Heart right ventricle (tissue), 16 donors: ENCODE measurements at regions not wholly inside any gene's neighbourhood (a gene's known extent, or its start where the extent isn't known, plus 50 kb on each side); places are given as distances from the start of the nearest gene placed in this dataset.

ENCODE experiments used
- ATAC-seq, 8 donors: fragments of 200-7000 bp; cut with Tn5 transposase; one replicate each; pipeline ENCODE4 v1.9.1; 2020; ENCODE audit warnings: mild to moderate bottlenecking in 8 of 8, moderate library complexity in 8 of 8, moderate number of reproducible peaks in 1 of 8
- DNase-seq, 2 donors: peaks; one replicate each; pipeline ENCODE4 v3.0.0-alpha.2; 2020
- H3K27ac ChIP-seq, 10 donors: fragments of 200-600 bp; sonication (generic) in 2 of 10; one replicate each; pipeline versions ENCODE4 v1.5.0 to v1.8.0; 2020 to 2022; ENCODE audit warnings: mild to moderate bottlenecking in 3 of 10
- H3K27me3 ChIP-seq, 7 donors: fragments of 200-600 bp; one replicate each; pipeline ENCODE4 v1.8.0; 2021 to 2022; ENCODE audit warnings: mild to moderate bottlenecking in 2 of 7
- H3K36me3 ChIP-seq, 9 donors: fragments of 200-600 bp; sonication (generic) in 1 of 9; one replicate each; pipeline versions ENCODE4 v1.5.0 to v1.8.0; 2020 to 2022; ENCODE audit warnings: mild to moderate bottlenecking in 2 of 9
- H3K4me1 ChIP-seq, 9 donors: fragments of 200-600 bp; sonication (generic) in 1 of 9; one replicate each; pipeline versions ENCODE4 v1.5.0 to v1.8.0; 2020 to 2022; ENCODE audit warnings: mild to moderate bottlenecking in 4 of 9
- H3K4me3 ChIP-seq, 10 donors: fragments of 200-600 bp; sonication (generic) in 2 of 10; one replicate each; pipeline versions ENCODE4 v1.5.0 to v1.8.0; 2020 to 2022; ENCODE audit warnings: mild to moderate bottlenecking in 7 of 10, moderate library complexity in 2 of 10
- H3K9me3 ChIP-seq, 11 donors: fragments of 200-600 bp in 10 of 11; sonication (generic) in 2 of 11; one replicate each; pipeline versions ENCODE4 v1.5.0 to v1.8.0; 2013 to 2022; ENCODE audit warnings: mild to moderate bottlenecking in 2 of 11, control low read depth in 1 of 11, moderate library complexity in 1 of 11
- CTCF ChIP-seq, 9 donors: fragments of 200-600 bp; sonication (generic) in 2 of 9; IDR thresholded peaks; one replicate each; pipeline versions ENCODE4 v1.5.0 to v1.8.0; 2021 to 2022; ENCODE audit warnings: antibody characterized with exemption in 9 of 9, mild to moderate bottlenecking in 5 of 9, moderate library complexity in 1 of 9
- WGBS, 2 donors: extraction: QIAGEN DNeasy Blood & Tissue Kit; methylation state at CpG; one replicate each; pipeline ENCODE4 v1.1.7; 2013; ENCODE audit warnings: inconsistent platforms in 1 of 2; 5-methylcytosine and 5-hydroxymethylcytosine counted together
- intact Hi-C, 10 donors: fragments of 100-400 bp; cut with DNase I; formaldehyde crosslinking; loops; one replicate each; pipeline versions ENCODE4 v1.11.1 to v1.14.2; 2022
- donor health status: Arrhythmogenic right ventricular cardiomyopathy.
- donor health status: ischemic (EF 13 %, LVEDD 7.1; RV severe dilation, severe dysfunction).
- donor health status: healthy with polysubstance abuse.
- donor health status: DM: no; HTN: yes; CAD: no.
- donor health status: DM: no; HTN: no; CAD: no.
- donor health status: ischemic (EF 25% LVEDD 6.9; RV normal size, moderate dysfunction).
- donor health status: ischemic (EF 25% LVEDD 5.7; RV mildly dilated, moderate dysfunction).
- donor health status: healthy.
- donor health status: DM: yes; HTN: yes; CAD: no.
- donor health status: Ischemic cardiomyopathy.
- donor health status: ischemic (EF 35%, LVEDD 5.7; RV mildly dilated, moderate dysfunction).
- donor health status: nonischemic (EF 11% LVEDD 7.7; RV severe dilation, severe dysfunction).
- donor health status: DM: yes; HTN: yes; CAD: no.
- donor health status: PGD.
- donor health status: ischemic (EF 29% LVEDD 5.4; RV normal size, mild dysfunction).
- donor health status: nonischemic (EF 23%, LVEDD 6.1; RV moderate dilation, normal function).

GRCh38 chr14:94689985-94690400 is 77.8 kb downstream of the SERPINA3 start:
- no peaks in the 10 kb centered on the region for H3K36me3 ChIP-seq
- peaks cover 0 to 31% (median 20%) of the 10 kb centered on the region in 7 donors for H3K27me3 ChIP-seq
- no peak overlapping the region for H3K27ac ChIP-seq
- peak overlapping the region in 2 of 10 donors; percentile 16 for H3K4me3 ChIP-seq
- no peak for TF ChIP-seq CTCF (IDR thresholded peaks at IDR 0.05)
- H3K4me1 ChIP-seq = peaks cover 0 to 10% (median 4%) of the 10 kb centered on the region in 9 donors
- no peak for DNase-seq
- no peaks in the 10 kb centered on the region for H3K9me3 ChIP-seq
- intact Hi-C loops = loop anchor here (2.0 to 10.0 kb wide), 8 partner anchors 57 to 745 kb away; no protein-coding TSS in a partner anchor
- 53 to 54% methylated on average over 18 of the region's 18 CpGs for WGBS, 2 donors
- peak in 1 of 8 donors; percentile 8 for ATAC-seq

- ATAC-seq (peak; percentile 89 to 95 (median 92)), DNase-seq (peak; percentile 38 to 68)
- Histone ChIP-seq H3K36me3 (no peaks in the 10 kb centered on the region), H3K9me3 (no peaks in the 10 kb centered on the region), H3K27me3 (peaks cover 0 to 32% (median 20%) of the 10 kb centered on the region in 7 donors), H3K4me1 (peaks cover 0 to 10% (median 4%) of the 10 kb centered on the region in 9 donors), H3K4me3 (peak overlapping the region in 4 of 10 donors; percentile 13 to 34 (median 16)), H3K27ac (no peak overlapping the region)
- intact Hi-C loops = loop anchor here in 8 of 10 donors (2.0 to 10.0 kb wide), 7 partner anchors 58 to 745 kb away; no protein-coding TSS in a partner anchor
- 15 to 18% methylated on average over 35 of the region's 35 CpGs for WGBS, 2 donors
- peak; percentile 85 to 99 (median 96) for TF ChIP-seq CTCF (IDR thresholded peaks at IDR 0.05)
These were observed 77.2 kb downstream of the SERPINA3 start for GRCh38 chr14:94689218-94689984.

- Histone ChIP-seq H3K27me3 (peaks cover 0 to 47% (median 24%) of the 10 kb centered on the region in 7 donors), H3K9me3 (no peaks in the 10 kb centered on the region), H3K27ac (no peak overlapping the region), H3K4me3 (no peak overlapping the region), H3K36me3 (no peaks in the 10 kb centered on the region), H3K4me1 (peaks cover 0 to 10% (median 4%) of the 10 kb centered on the region in 9 donors)
- intact Hi-C loops = loop anchor here in 7 of 10 donors (5.0 to 10.0 kb wide), 5 partner anchors 61 to 748 kb away; no protein-coding TSS in a partner anchor
- WGBS, 2 donors = 79 to 80% methylated on average over 13 of the region's 13 CpGs
- no peak for TF ChIP-seq CTCF (IDR thresholded peaks at IDR 0.05)
- ATAC-seq = no peak
- no peak for DNase-seq
These were observed 74.4 kb downstream of the SERPINA3 start for GRCh38 chr14:94686511-94687160.

- ATAC-seq = no peak
- WGBS, 2 donors = 82 to 84% methylated on average over 9 of the region's 9 CpGs
- H3K36me3 ChIP-seq = no peaks in the 10 kb centered on the region
- H3K27me3 ChIP-seq = peaks cover 0 to 55% (median 27%) of the 10 kb centered on the region in 7 donors
- no peaks in the 10 kb centered on the region for H3K9me3 ChIP-seq
- H3K27ac ChIP-seq = no peak overlapping the region
- no peak for TF ChIP-seq CTCF (IDR thresholded peaks at IDR 0.05)
- no peak overlapping the region for H3K4me3 ChIP-seq
- DNase-seq = no peak
- H3K4me1 ChIP-seq = peaks cover 0 to 10% (median 4%) of the 10 kb centered on the region in 9 donors
- intact Hi-C loops = loop anchor here in 7 of 10 donors (5.0 to 10.0 kb wide), 5 partner anchors 61 to 749 kb away; no protein-coding TSS in a partner anchor
These were observed 73.7 kb downstream of the SERPINA3 start for GRCh38 chr14:94685681-94686485.
